HCT116 (cell line): ENCODE measurements at regions not wholly inside any gene's neighbourhood (a gene's known extent, or its start where the extent isn't known, plus 50 kb on each side); places are given as distances from the start of the nearest gene placed in this dataset.

ENCODE experiments used
- ATAC-seq: fragments of 200-7000 bp; cut with Tn5 transposase; 2 replicates; pipeline ENCODE4 v1.9.1; 2020; ENCODE audit warnings: mild to moderate bottlenecking, moderate library complexity
- BruUV-seq: library from RNA; stranded (reverse); fragments of 400-500 nt; replicated peaks from 2 replicates; lab custom pipeline; 2021; lab: Mats Ljungman, UMichigan
- CTCF ChIA-PET: fragments of 300-600 bp; sonication (Branson Sonifier 250); formaldehyde crosslinking; loops from one replicate; lab custom pipeline; 2021; ENCODE audit warnings: antibody characterized with exemption; lab: Charles Lee
- POLR2A ChIA-PET: fragments of 300-600, 350-600 bp; sonication (Branson Sonifier 250); formaldehyde crosslinking; loops from one replicate; lab custom pipeline; 2021; ENCODE audit warnings: antibody characterized with exemption; lab: Charles Lee
- RAD21 ChIA-PET, 2 experiments: fragments of 300-600 bp; sonication (Branson Sonifier 250); formaldehyde crosslinking; loops; one replicate each; lab custom pipeline; 2023; ENCODE audit warnings: low total read pairs in 2 of 2; ENCODE audit not compliant: uncharacterized antibody in 2 of 2, unreplicated experiment in 2 of 2, low non-redundant PET in 1 of 2; lab: Charles Lee
- DNase-seq: peaks from one replicate; pipeline ENCODE4 v3.0.0-alpha.2; 2010; ENCODE audit warnings: low read depth, low spot score
- H2AFZ ChIP-seq: fragments of 200-600 bp; shearing (Covaris generic), sonication (generic); 2 replicates; pipeline ENCODE4 v1.6.1; 2017; ENCODE audit warnings: low read depth, mixed run types, mixed read lengths, antibody characterized with exemption, low read length; ENCODE audit not compliant: poor library complexity, severe bottlenecking
- H3K27ac ChIP-seq: 2 replicates; pipeline ENCODE4 v1.5.1; 2012; ENCODE audit warnings: low read depth, low read length
- H3K27me3 ChIP-seq: fragments of 200-600 bp; sonication (generic); 2 replicates; pipeline ENCODE4 v1.6.1; 2016; ENCODE audit warnings: mixed run types, low read length, mixed read lengths; ENCODE audit not compliant: insufficient read depth
- H3K36me3 ChIP-seq, 2 experiments: fragments of 200-500 bp in 1 of 2; fragments of 200-600 bp in 1 of 2; sonication (Bioruptor generic) in 1 of 2; sonication (generic) in 1 of 2; 2 replicates each; pipeline versions ENCODE4 v1.5.1 to v1.6.1; 2014 to 2016; ENCODE audit warnings: low read length in 2 of 2, inconsistent platforms in 1 of 2, mixed read lengths in 1 of 2, mixed run types in 1 of 2; ENCODE audit not compliant: insufficient read depth in 2 of 2, control insufficient read depth in 1 of 2
- H3K4me1 ChIP-seq, 2 experiments: fragments of 200-600 bp in 1 of 2; sonication (generic) in 1 of 2; 2 replicates each; pipeline versions ENCODE4 v1.5.1 to v1.6.1; 2012 to 2017; ENCODE audit warnings: low read length in 2 of 2, inconsistent platforms in 1 of 2, mild to moderate bottlenecking in 1 of 2, mixed read lengths in 1 of 2, mixed run types in 1 of 2, moderate library complexity in 1 of 2; ENCODE audit not compliant: insufficient read depth in 2 of 2, control insufficient read depth in 1 of 2
- H3K4me2 ChIP-seq: fragments of 200-600 bp; sonication (generic); 2 replicates; pipeline ENCODE4 v1.6.1; 2017; ENCODE audit warnings: mixed run types, low read length, mixed read lengths
- H3K4me3 ChIP-seq, 2 experiments: fragments of 200-600 bp in 1 of 2; sonication (generic) in 1 of 2; replicated peaks in 1 of 2; 2 replicates each; pipeline ENCODE4 v1.5.1; 2011 to 2016; ENCODE audit warnings: low read length in 2 of 2, control low read depth in 1 of 2, low read depth in 1 of 2, mild to moderate bottlenecking in 1 of 2, mixed read lengths in 1 of 2, mixed run types in 1 of 2
- H3K79me2 ChIP-seq: fragments of 200-600 bp; sonication (generic); 2 replicates; pipeline ENCODE4 v1.6.1; 2017; ENCODE audit warnings: mild to moderate bottlenecking, mixed run types, low read length, moderate library complexity, mixed read lengths; ENCODE audit not compliant: insufficient read depth
- H3K9ac ChIP-seq: fragments of 200-600 bp; sonication (generic); 2 replicates; pipeline ENCODE4 v1.6.1; 2016; ENCODE audit warnings: low read length, mixed read lengths
- H3K9me2 ChIP-seq: fragments of 200-600 bp; sonication (generic), shearing (Covaris generic); 2 replicates; pipeline ENCODE4 v1.6.1; 2017; ENCODE audit warnings: mixed run types, mild to moderate bottlenecking, moderate library complexity; ENCODE audit not compliant: insufficient read depth
- H3K9me3 ChIP-seq, 2 experiments: fragments of 200-500 bp in 1 of 2; fragments of 200-600 bp in 1 of 2; sonication (Bioruptor generic) in 1 of 2; sonication (generic) in 1 of 2; 2 replicates each; pipeline ENCODE4 v1.6.1; 2014 to 2017; ENCODE audit warnings: low read length in 2 of 2, mixed read lengths in 2 of 2, inconsistent platforms in 1 of 2, low read depth in 1 of 2, mild to moderate bottlenecking in 1 of 2, mixed run types in 1 of 2, moderate library complexity in 1 of 2; ENCODE audit not compliant: control insufficient read depth in 1 of 2, insufficient read depth in 1 of 2
- H4K20me1 ChIP-seq: fragments of 200-600 bp; sonication (generic), shearing (Covaris generic); 2 replicates; pipeline ENCODE4 v1.6.1; 2017; ENCODE audit warnings: mixed run types, mild to moderate bottlenecking, moderate library complexity; ENCODE audit not compliant: insufficient read depth
- CBX3 ChIP-seq: IDR thresholded peaks from 2 replicates; pipeline ENCODE4 v1.6.1; 2012; ENCODE audit warnings: low read depth
- CEBPB ChIP-seq: IDR thresholded peaks from 2 replicates; pipeline ENCODE4 v1.6.1; 2012; ENCODE audit warnings: low read depth
- EGR1 ChIP-seq: IDR thresholded peaks from 2 replicates; pipeline ENCODE4 v1.6.1; 2012; ENCODE audit warnings: low read depth
- ELF1 ChIP-seq: IDR thresholded peaks from 2 replicates; pipeline ENCODE4 v1.6.1; 2012; ENCODE audit warnings: low read depth, borderline replicate concordance
- EZH2 ChIP-seq: fragments of 200-600 bp; sonication (generic); IDR thresholded peaks from 2 replicates; pipeline ENCODE4 v1.6.1; 2017; ENCODE audit warnings: antibody characterized with exemption, mixed run types
- EZH2phosphoT487 ChIP-seq: fragments of 200-600 bp; IDR thresholded peaks from 2 replicates; pipeline ENCODE4 v1.6.1; 2018; ENCODE audit warnings: antibody characterized with exemption, borderline replicate concordance
- FOSL1 ChIP-seq: IDR thresholded peaks from 2 replicates; pipeline ENCODE4 v1.6.1; 2012; ENCODE audit warnings: low read depth
- POLR2A ChIP-seq: IDR thresholded peaks from 2 replicates; pipeline ENCODE4 v1.7.0; 2011; ENCODE audit warnings: borderline replicate concordance; ENCODE audit not compliant: insufficient read depth, insufficient read length; ENCODE audit errors: extremely low read depth
- POLR2AphosphoS5 ChIP-seq: IDR thresholded peaks from 2 replicates; pipeline ENCODE4 v1.6.1; 2011; ENCODE audit warnings: mild to moderate bottlenecking, low read depth, low read length, moderate library complexity
- RAD21 ChIP-seq: IDR thresholded peaks from 2 replicates; pipeline ENCODE4 v1.6.1; 2012; ENCODE audit warnings: low read depth, mild to moderate bottlenecking
- SIN3A ChIP-seq: IDR thresholded peaks from 2 replicates; pipeline ENCODE4 v1.6.1; 2012; ENCODE audit warnings: low read depth
- SP1 ChIP-seq: IDR thresholded peaks from 2 replicates; pipeline ENCODE4 v1.6.1; 2012; ENCODE audit warnings: low read depth
- TCF7L2 ChIP-seq: IDR thresholded peaks from 2 replicates; pipeline ENCODE4 v1.7.0; 2011; ENCODE audit warnings: borderline replicate concordance, inconsistent platforms; ENCODE audit not compliant: insufficient read depth, insufficient read length; ENCODE audit errors: extremely low read depth
- YY1 ChIP-seq: IDR thresholded peaks from 2 replicates; pipeline ENCODE4 v1.6.1; 2011; ENCODE audit warnings: low read length, low read depth, moderate library complexity, mild to moderate bottlenecking; ENCODE audit not compliant: insufficient replicate concordance; ENCODE audit errors: extremely low read depth
- ZFX ChIP-seq: fragments of 450-650 bp; IDR thresholded peaks from 2 replicates; pipeline ENCODE4 v1.6.1; 2017
- ZNF274 ChIP-seq: fragments of 200-500 bp; sonication (Bioruptor generic); IDR thresholded peaks from 2 replicates; pipeline ENCODE4 v1.6.1; 2014; ENCODE audit warnings: mild to moderate bottlenecking, low read depth, low read length, inconsistent platforms
- intact Hi-C: fragments of 100-400 bp; cut with micrococcal nuclease; formaldehyde crosslinking; loops from 2 replicates; pipeline ENCODE4 v1.10.0; 2022
- TF ChIP-seq, protein P1 (sequence below): IDR thresholded peaks from 2 replicates; pipeline ENCODE4 v1.6.1; 2012; ENCODE audit warnings: low read depth
- TF ChIP-seq, protein P2 (sequence below), 3 experiments: fragments of 200-600 bp in 1 of 3; sonication (generic) in 1 of 3; IDR thresholded peaks in 2 of 3; conservative IDR thresholded peaks in 1 of 3; 2 replicates each; pipeline ENCODE4 v1.5.1; 2012 to 2017; ENCODE audit warnings: low read depth in 2 of 3, low read length in 2 of 3, antibody characterized with exemption in 1 of 3, borderline replicate concordance in 1 of 3, control low read depth in 1 of 3, mild to moderate bottlenecking in 1 of 3, mixed read lengths in 1 of 3, mixed run types in 1 of 3, moderate library complexity in 1 of 3; ENCODE audit not compliant: insufficient read depth in 1 of 3
- TF ChIP-seq, protein P3 (sequence below): IDR thresholded peaks from 2 replicates; pipeline ENCODE4 v1.6.1; 2012
- TF ChIP-seq, protein P4 (sequence below): IDR thresholded peaks from 2 replicates; pipeline ENCODE4 v1.6.1; 2011; ENCODE audit warnings: mild to moderate bottlenecking, low read length, moderate library complexity; ENCODE audit not compliant: insufficient replicate concordance; ENCODE audit errors: extremely low read depth

DNA sequence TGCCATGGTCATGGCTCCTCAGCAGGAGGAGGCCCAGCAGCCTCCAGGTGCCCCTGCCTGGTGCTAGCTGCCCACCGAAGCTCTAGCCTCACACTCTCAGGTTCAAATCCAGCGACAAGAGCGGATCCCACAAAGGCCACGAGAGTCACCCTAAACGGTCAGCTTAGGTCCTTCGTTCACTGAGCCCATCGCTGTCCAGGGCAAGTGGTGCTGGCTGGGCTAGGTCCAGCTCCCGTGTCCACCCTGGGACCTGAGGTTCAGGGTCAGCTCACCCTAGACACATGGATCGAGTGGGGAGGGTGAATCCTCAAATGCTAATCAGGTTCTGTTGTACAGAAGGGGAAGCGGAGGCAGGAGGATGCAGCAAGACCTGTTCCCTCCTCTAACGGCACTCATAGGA lies 171.9 kb upstream of the SULF2 start:
- no peak for ATAC-seq
- H3K36me3 ChIP-seq = no peaks in the 10 kb centered on the region

More for the DNA sequence above, 171.9 kb upstream of the SULF2 start:
- Histone ChIP-seq H3K9me3 (no peaks in the 10 kb centered on the region), H3K79me2 (no peaks in the 10 kb centered on the region), H4K20me1 (no peaks in the 10 kb centered on the region), H3K9ac (no peak overlapping the region), H2AFZ (no peak overlapping the region), H3K27ac (no peak overlapping the region), H3K4me3 (no peak overlapping the region), H3K9me2 (no peaks in the 10 kb centered on the region), H3K4me2 (no peak overlapping the region), H3K4me1 (peaks cover 0 to 10% of the 10 kb centered on the region in 2 experiments; a peak in 2 of 4 replicates), H3K27me3 (no peaks in the 10 kb centered on the region)
- intact Hi-C loops = no loop called here
- BruUV-seq = no TSS peak
- TF ChIP-seq, protein P1, sequence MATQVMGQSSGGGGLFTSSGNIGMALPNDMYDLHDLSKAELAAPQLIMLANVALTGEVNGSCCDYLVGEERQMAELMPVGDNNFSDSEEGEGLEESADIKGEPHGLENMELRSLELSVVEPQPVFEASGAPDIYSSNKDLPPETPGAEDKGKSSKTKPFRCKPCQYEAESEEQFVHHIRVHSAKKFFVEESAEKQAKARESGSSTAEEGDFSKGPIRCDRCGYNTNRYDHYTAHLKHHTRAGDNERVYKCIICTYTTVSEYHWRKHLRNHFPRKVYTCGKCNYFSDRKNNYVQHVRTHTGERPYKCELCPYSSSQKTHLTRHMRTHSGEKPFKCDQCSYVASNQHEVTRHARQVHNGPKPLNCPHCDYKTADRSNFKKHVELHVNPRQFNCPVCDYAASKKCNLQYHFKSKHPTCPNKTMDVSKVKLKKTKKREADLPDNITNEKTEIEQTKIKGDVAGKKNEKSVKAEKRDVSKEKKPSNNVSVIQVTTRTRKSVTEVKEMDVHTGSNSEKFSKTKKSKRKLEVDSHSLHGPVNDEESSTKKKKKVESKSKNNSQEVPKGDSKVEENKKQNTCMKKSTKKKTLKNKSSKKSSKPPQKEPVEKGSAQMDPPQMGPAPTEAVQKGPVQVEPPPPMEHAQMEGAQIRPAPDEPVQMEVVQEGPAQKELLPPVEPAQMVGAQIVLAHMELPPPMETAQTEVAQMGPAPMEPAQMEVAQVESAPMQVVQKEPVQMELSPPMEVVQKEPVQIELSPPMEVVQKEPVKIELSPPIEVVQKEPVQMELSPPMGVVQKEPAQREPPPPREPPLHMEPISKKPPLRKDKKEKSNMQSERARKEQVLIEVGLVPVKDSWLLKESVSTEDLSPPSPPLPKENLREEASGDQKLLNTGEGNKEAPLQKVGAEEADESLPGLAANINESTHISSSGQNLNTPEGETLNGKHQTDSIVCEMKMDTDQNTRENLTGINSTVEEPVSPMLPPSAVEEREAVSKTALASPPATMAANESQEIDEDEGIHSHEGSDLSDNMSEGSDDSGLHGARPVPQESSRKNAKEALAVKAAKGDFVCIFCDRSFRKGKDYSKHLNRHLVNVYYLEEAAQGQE = no peak; the same call in 1 of the 2 replicates
- no peak for TF ChIP-seq CBX3
- TF ChIP-seq, protein P2, sequence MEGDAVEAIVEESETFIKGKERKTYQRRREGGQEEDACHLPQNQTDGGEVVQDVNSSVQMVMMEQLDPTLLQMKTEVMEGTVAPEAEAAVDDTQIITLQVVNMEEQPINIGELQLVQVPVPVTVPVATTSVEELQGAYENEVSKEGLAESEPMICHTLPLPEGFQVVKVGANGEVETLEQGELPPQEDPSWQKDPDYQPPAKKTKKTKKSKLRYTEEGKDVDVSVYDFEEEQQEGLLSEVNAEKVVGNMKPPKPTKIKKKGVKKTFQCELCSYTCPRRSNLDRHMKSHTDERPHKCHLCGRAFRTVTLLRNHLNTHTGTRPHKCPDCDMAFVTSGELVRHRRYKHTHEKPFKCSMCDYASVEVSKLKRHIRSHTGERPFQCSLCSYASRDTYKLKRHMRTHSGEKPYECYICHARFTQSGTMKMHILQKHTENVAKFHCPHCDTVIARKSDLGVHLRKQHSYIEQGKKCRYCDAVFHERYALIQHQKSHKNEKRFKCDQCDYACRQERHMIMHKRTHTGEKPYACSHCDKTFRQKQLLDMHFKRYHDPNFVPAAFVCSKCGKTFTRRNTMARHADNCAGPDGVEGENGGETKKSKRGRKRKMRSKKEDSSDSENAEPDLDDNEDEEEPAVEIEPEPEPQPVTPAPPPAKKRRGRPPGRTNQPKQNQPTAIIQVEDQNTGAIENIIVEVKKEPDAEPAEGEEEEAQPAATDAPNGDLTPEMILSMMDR (IDR thresholded peaks at IDR 0.05 in 2 of 3, conservative IDR thresholded peaks at IDR 0.05 in 1 of 3; ENCODE audit: borderline replicate concordance in 1 of 3, insufficient read depth in 1 of 3, low read depth in 2 of 3, low read length in 2 of 3) = no peak
- TF ChIP-seq ELF1 = no peak
- no peak for TF ChIP-seq SIN3A
- TF ChIP-seq ZFX = no peak
- TF ChIP-seq POLR2A = no peak
- no peak for TF ChIP-seq EZH2phosphoT487
- TF ChIP-seq POLR2AphosphoS5 = no peak
- TF ChIP-seq, protein P3, sequence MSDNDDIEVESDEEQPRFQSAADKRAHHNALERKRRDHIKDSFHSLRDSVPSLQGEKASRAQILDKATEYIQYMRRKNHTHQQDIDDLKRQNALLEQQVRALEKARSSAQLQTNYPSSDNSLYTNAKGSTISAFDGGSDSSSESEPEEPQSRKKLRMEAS = no peak
- TF ChIP-seq ZNF274 = no peak
- TF ChIP-seq FOSL1 = no peak
- TF ChIP-seq RAD21 = no peak
- TF ChIP-seq TCF7L2 = no peak
- TF ChIP-seq, protein P4, sequence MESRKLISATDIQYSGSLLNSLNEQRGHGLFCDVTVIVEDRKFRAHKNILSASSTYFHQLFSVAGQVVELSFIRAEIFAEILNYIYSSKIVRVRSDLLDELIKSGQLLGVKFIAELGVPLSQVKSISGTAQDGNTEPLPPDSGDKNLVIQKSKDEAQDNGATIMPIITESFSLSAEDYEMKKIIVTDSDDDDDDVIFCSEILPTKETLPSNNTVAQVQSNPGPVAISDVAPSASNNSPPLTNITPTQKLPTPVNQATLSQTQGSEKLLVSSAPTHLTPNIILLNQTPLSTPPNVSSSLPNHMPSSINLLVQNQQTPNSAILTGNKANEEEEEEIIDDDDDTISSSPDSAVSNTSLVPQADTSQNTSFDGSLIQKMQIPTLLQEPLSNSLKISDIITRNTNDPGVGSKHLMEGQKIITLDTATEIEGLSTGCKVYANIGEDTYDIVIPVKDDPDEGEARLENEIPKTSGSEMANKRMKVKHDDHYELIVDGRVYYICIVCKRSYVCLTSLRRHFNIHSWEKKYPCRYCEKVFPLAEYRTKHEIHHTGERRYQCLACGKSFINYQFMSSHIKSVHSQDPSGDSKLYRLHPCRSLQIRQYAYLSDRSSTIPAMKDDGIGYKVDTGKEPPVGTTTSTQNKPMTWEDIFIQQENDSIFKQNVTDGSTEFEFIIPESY = no peak
- no peak for TF ChIP-seq SP1
- no peak for TF ChIP-seq CEBPB
- no peak for TF ChIP-seq EGR1
- TF ChIP-seq EZH2 = no peak
- no peak for TF ChIP-seq YY1
- DNase-seq = no peak
- CTCF ChIA-PET = no interaction called here
- RAD21 ChIA-PET = no interaction called here
- POLR2A ChIA-PET = no interaction called here
